CD14-positive monocyte (primary cell): ENCODE measurements at regions not wholly inside any gene's neighbourhood (a gene's known extent, or its start where the extent isn't known, plus 50 kb on each side); places are given as distances from the start of the nearest gene placed in this dataset.

Experiments used
- DNase-seq, 3 donors: peaks; one replicate each; pipeline ENCODE4 v3.0.0-alpha.2; 2011 to 2022
- H2AFZ ChIP-seq: 2 replicates; pipeline ENCODE4 v1.6.0; 2012; ENCODE audit warnings: mild to moderate bottlenecking, low read depth, low read length, inconsistent platforms; ENCODE audit not compliant: insufficient read depth, poor library complexity, severe bottlenecking
- H3K27ac ChIP-seq, 2 donors: 1 replicate in 1 of 2; 2 replicates in 1 of 2; pipeline ENCODE4 v1.5.1; 2012 to 2013; ENCODE audit warnings: low read length in 2 of 2, control low read depth in 1 of 2, inconsistent platforms in 1 of 2, low read depth in 1 of 2, mild to moderate bottlenecking in 1 of 2
- H3K27me3 ChIP-seq, 2 donors: one replicate each; pipeline versions ENCODE4 v1.6.0 to v1.6.1; 2011 to 2013; ENCODE audit warnings: low read length in 2 of 2; ENCODE audit not compliant: control insufficient read depth in 2 of 2, insufficient read depth in 2 of 2
- H3K36me3 ChIP-seq, 2 donors: replicated peaks in 1 of 2; 1 replicate in 1 of 2; 2 replicates in 1 of 2; pipeline versions ENCODE4 v1.5.1 to v1.6.1; 2012 to 2013; ENCODE audit warnings: low read length in 2 of 2, control low read depth in 1 of 2, inconsistent platforms in 1 of 2, mild to moderate bottlenecking in 1 of 2; ENCODE audit not compliant: insufficient read depth in 2 of 2, control insufficient read depth in 1 of 2
- H3K4me1 ChIP-seq, 2 donors: 1 replicate in 1 of 2; 2 replicates in 1 of 2; pipeline versions ENCODE4 v1.5.1 to v1.6.1; 2012 to 2013; ENCODE audit warnings: low read length in 2 of 2, control low read depth in 1 of 2, inconsistent platforms in 1 of 2, mild to moderate bottlenecking in 1 of 2, moderate library complexity in 1 of 2; ENCODE audit not compliant: insufficient read depth in 2 of 2, control insufficient read depth in 1 of 2
- H3K4me2 ChIP-seq: replicated peaks from 2 replicates; pipeline ENCODE3; 2012; ENCODE audit warnings: low read length, moderate library complexity, mild to moderate bottlenecking; ENCODE audit not compliant: poor library complexity, severe bottlenecking; ENCODE audit errors: extremely low read depth
- H3K4me3 ChIP-seq, 3 experiments: fragments of 200-600 bp in 1 of 3; sonication (generic) in 1 of 3; replicated peaks in 1 of 3; 1 replicate in 2 of 3; 2 replicates in 1 of 3; pipeline ENCODE4 v1.5.1; 2011 to 2013; ENCODE audit warnings: low read length in 3 of 3, mild to moderate bottlenecking in 3 of 3, control low read depth in 2 of 3, low read depth in 2 of 3, inconsistent platforms in 1 of 3, moderate library complexity in 1 of 3
- H3K79me2 ChIP-seq: 2 replicates; pipeline ENCODE4 v1.6.0; 2012; ENCODE audit warnings: mild to moderate bottlenecking, control low read depth, inconsistent platforms, low read length, moderate library complexity; ENCODE audit not compliant: insufficient read depth
- H3K9ac ChIP-seq: 2 replicates; pipeline ENCODE4 v1.6.0; 2017; ENCODE audit warnings: low read length, mild to moderate bottlenecking; ENCODE audit not compliant: insufficient read depth, poor library complexity, severe bottlenecking
- H3K9me3 ChIP-seq, 2 donors: replicated peaks in 1 of 2; 1 replicate in 1 of 2; 2 replicates in 1 of 2; pipeline versions ENCODE4 v1.5.1 to v1.6.1; 2012 to 2013; ENCODE audit warnings: low read length in 2 of 2, control low read depth in 1 of 2; ENCODE audit not compliant: control insufficient read depth in 1 of 2, insufficient read depth in 1 of 2
- H4K20me1 ChIP-seq: 2 replicates; pipeline ENCODE4 v1.6.0; 2012; ENCODE audit warnings: mild to moderate bottlenecking, low read length, control low read depth, moderate library complexity; ENCODE audit not compliant: insufficient read depth
- H3K27ac Mint-ChIP-seq, 7 donors: one replicate each; pipeline ENCODE4 v1.8.0; 2020; ENCODE audit warnings: mild to moderate bottlenecking in 7 of 7, mixed read lengths in 7 of 7, moderate library complexity in 6 of 7, inconsistent platforms in 2 of 7
- H3K27me3 Mint-ChIP-seq, 3 donors: one replicate each; pipeline ENCODE4 v1.8.0; 2021 to 2022; ENCODE audit warnings: low read depth in 3 of 3, mild to moderate bottlenecking in 3 of 3, mixed read lengths in 3 of 3, moderate library complexity in 3 of 3, inconsistent platforms in 1 of 3
- H3K36me3 Mint-ChIP-seq, 2 donors: one replicate each; pipeline ENCODE4 v1.8.0; 2020; ENCODE audit warnings: mixed read lengths in 2 of 2, inconsistent platforms in 1 of 2, mild to moderate bottlenecking in 1 of 2
- H3K4me1 Mint-ChIP-seq: one replicate; pipeline ENCODE4 v1.8.0; 2020; ENCODE audit warnings: mild to moderate bottlenecking, mixed read lengths
- H3K4me3 Mint-ChIP-seq, 2 donors: one replicate each; pipeline ENCODE4 v1.8.0; 2020; ENCODE audit warnings: mild to moderate bottlenecking in 2 of 2, mixed read lengths in 2 of 2, moderate library complexity in 1 of 2
- H3K9me3 Mint-ChIP-seq, 7 donors: one replicate each; pipeline ENCODE4 v1.8.0; 2020 to 2022; ENCODE audit warnings: mixed read lengths in 7 of 7, mild to moderate bottlenecking in 6 of 7, moderate library complexity in 6 of 7, inconsistent platforms in 2 of 7
- CTCF ChIP-seq: fragments of 200-600 bp; IDR thresholded peaks from one replicate; pipeline ENCODE4 v1.8.0; 2022; ENCODE audit warnings: antibody characterized with exemption, mild to moderate bottlenecking
- WGBS: methylation state at CpG from one replicate; pipeline ENCODE4 v1.1.5; 2013; ENCODE audit warnings: missing lambda C conversion rate; ENCODE audit not compliant: insufficient coverage; 5-methylcytosine and 5-hydroxymethylcytosine counted together
- intact Hi-C, 2 donors: fragments of 100-400 bp; cut with micrococcal nuclease; formaldehyde crosslinking; loops; one replicate each; pipeline versions ENCODE4 v1.15.0 to v1.15.1; 2023

DNA sequence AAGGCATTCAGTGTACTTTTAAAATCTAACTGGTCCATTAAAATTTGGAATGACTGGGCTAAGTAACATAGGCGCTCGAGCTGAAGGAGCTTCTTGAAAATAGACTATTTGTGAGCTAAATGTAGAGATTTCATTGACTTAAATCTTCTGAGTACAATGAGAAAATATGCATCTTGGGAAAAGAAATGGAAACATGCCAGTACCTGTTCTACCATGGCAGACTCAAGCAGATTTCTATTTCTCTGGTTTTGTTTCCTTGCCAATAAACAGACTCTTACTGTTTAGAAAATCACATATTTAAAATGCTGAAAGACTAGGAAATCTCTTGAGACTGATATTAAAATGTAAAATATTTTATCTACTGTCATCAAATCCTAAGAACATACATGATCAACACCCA lies 678.1 kb downstream of the FAT4 start:
- H3K9me3 Mint-ChIP-seq: peaks cover 0 to 2% (median 0%) of the 10 kb centered on the region in 7 donors
- Histone ChIP-seq H3K4me2 (no peak overlapping the region), H3K79me2 (no peaks in the 10 kb centered on the region), H3K27me3 (no peaks in the 10 kb centered on the region), H3K4me1 (no peaks in the 10 kb centered on the region), H2AFZ (no peak overlapping the region), H3K9ac (no peak overlapping the region), H4K20me1 (no peaks in the 10 kb centered on the region), H3K36me3 (no peaks in the 10 kb centered on the region), H3K27ac (no peak overlapping the region), H3K9me3 (no peaks in the 10 kb centered on the region), H3K4me3 (no peak overlapping the region)
- 100% methylated on average over 2 of the region's 2 CpGs for WGBS
- H3K27ac Mint-ChIP-seq: no peak overlapping the region
- H3K36me3 Mint-ChIP-seq: no peaks in the 10 kb centered on the region
- H3K4me3 Mint-ChIP-seq: no peak overlapping the region
- peaks cover 0 to 1% (median 0%) of the 10 kb centered on the region in 3 donors for H3K27me3 Mint-ChIP-seq
- intact Hi-C loops: no loop called here
- no peak for TF ChIP-seq CTCF
- DNase-seq: no peak
- no peaks in the 10 kb centered on the region for H3K4me1 Mint-ChIP-seq

DNA sequence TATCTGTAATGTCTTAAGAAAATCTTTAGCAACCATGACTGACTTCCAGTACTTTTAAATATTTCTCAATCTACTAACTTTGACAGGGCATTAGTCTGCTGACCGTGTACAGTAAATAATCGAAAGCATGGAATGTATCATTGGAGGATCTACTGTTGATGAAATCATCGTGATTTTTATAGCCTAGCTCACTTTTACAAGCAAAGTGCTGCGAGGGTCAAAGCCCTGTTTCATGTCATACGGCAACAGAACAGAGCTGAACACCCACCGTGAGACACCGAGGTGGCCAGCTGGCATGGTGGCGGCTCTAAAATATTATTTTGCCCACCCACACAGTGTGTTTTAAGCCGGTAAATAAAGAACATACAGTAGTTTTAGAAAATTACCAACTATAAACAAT lies 679.3 kb downstream of the FAT4 start:
- DNase-seq: no peak
- H3K4me3 ChIP-seq: no peak overlapping the region
- 84% methylated on average over 5 of the region's 9 CpGs for WGBS
- H3K4me1 Mint-ChIP-seq: no peaks in the 10 kb centered on the region
- no peaks in the 10 kb centered on the region for H3K36me3 Mint-ChIP-seq
- no peak overlapping the region for H3K27ac Mint-ChIP-seq
- H3K4me2 ChIP-seq: no peak overlapping the region
- H3K36me3 ChIP-seq: no peaks in the 10 kb centered on the region
- no peaks in the 10 kb centered on the region for H3K4me1 ChIP-seq
- no peak overlapping the region for H2AFZ ChIP-seq
- H3K4me3 Mint-ChIP-seq: no peak overlapping the region
- peaks cover 0 to 2% (median 0%) of the 10 kb centered on the region in 7 donors for H3K9me3 Mint-ChIP-seq
- no peak overlapping the region for H3K27ac ChIP-seq
- no peak overlapping the region for H3K9ac ChIP-seq
- no peaks in the 10 kb centered on the region for H3K27me3 ChIP-seq
- intact Hi-C loops: no loop called here
- H3K79me2 ChIP-seq: no peaks in the 10 kb centered on the region
- no peaks in the 10 kb centered on the region for H4K20me1 ChIP-seq
- TF ChIP-seq CTCF: no peak
- H3K27me3 Mint-ChIP-seq: peaks cover 0 to 1% (median 0%) of the 10 kb centered on the region in 3 donors
- no peaks in the 10 kb centered on the region for H3K9me3 ChIP-seq
